ENCODE measurements at regions not wholly inside any gene's neighbourhood (a gene's known extent, or its start where the extent isn't known, plus 50 kb on each side); places are given as distances from the start of the nearest gene placed in this dataset.

GRCh38 chr12:42701084-42701483, 111.5 kb upstream of the PRICKLE1 start:
- Histone ChIP-seq H2AFZ (ENCODE audit: low read length) (no peak overlapping the region), H2BK5ac (ENCODE audit: insufficient read length, low read length) (no peak overlapping the region), H3K23me2 (ENCODE audit: insufficient read length, low read depth, low read length, poor library complexity, severe bottlenecking) (no peaks in the 10 kb centered on the region), H3K14ac (ENCODE audit: insufficient read depth, low read length) (no peak overlapping the region), H3K9ac (ENCODE audit: extremely low read depth, insufficient read length, low read length) (no peak overlapping the region), H3K4ac (ENCODE audit: low read depth, low read length) (no peak overlapping the region), H3K4me1 (ENCODE audit: insufficient read depth, low read length) (no peaks in the 10 kb centered on the region), H4K91ac (ENCODE audit: insufficient read length, low read depth, low read length) (no peak overlapping the region), H3K18ac (ENCODE audit: insufficient read length, low read depth, low read length) (no peak overlapping the region), H3K27me3 (ENCODE audit: insufficient read depth, low read length) (no peaks in the 10 kb centered on the region), H4K5ac (ENCODE audit: insufficient read length, low read depth, low read length) (no peak overlapping the region), H3K56ac (ENCODE audit: insufficient read length, low read depth, low read length) (no peak overlapping the region), H3K4me2 (ENCODE audit: insufficient read depth, insufficient read length, low read length) (no peak overlapping the region), H2BK120ac (ENCODE audit: low read depth, low read length, poor library complexity, severe bottlenecking) (no peak overlapping the region), H2BK15ac (ENCODE audit: low read depth, low read length) (no peak overlapping the region), H3T11ph (ENCODE audit: low read length) (no peak overlapping the region), H3K79me2 (ENCODE audit: insufficient read depth, low read length) (no peaks in the 10 kb centered on the region), H2BK20ac (ENCODE audit: low read depth, low read length, poor library complexity, severe bottlenecking) (no peak overlapping the region), H4K8ac (replicated peaks; ENCODE audit: insufficient read length, low read depth, low read length) (no peak overlapping the region), H3K9me3 (ENCODE audit: control insufficient read depth, low read depth, low read length) (no peaks in the 10 kb centered on the region), H2BK12ac (ENCODE audit: insufficient read length, low read depth, low read length) (no peak overlapping the region), H3K27ac (ENCODE audit: insufficient read length, low read depth, low read length) (no peak overlapping the region), H4K20me1 (ENCODE audit: control insufficient read depth, insufficient read depth, insufficient read length) (no peaks in the 10 kb centered on the region), H3K23ac (ENCODE audit: insufficient read length, low read depth, low read length) (no peak overlapping the region), H2AK5ac (ENCODE audit: insufficient read length, low read length) (no peak overlapping the region), H3K79me1 (ENCODE audit: insufficient read depth, low read depth, low read length, poor library complexity, severe bottlenecking) (no peaks in the 10 kb centered on the region)
- Mint-ChIP-seq H3K27me3 (ENCODE audit: low read depth) (no peaks in the 10 kb centered on the region; the same call in 1 of the 2 replicates), H3K9me3 (no peaks in the 10 kb centered on the region), H3K4me1 (peaks cover 0 to 3% of the 10 kb centered on the region in 2 experiments; a peak in 2 of 4 replicates), H3K27ac (no peak overlapping the region), H3K36me3 (ENCODE audit: insufficient read depth in 1 of 3, low read depth in 3 of 3) (no peaks in the 10 kb centered on the region; a peak in 1 of 7 replicates), H3K4me3 (no peak overlapping the region)
- TF ChIP-seq CTCF (conservative IDR thresholded peaks at IDR 0.05), result no peak
- DNase-seq, result no peak
- WGBS (ENCODE audit: extremely low coverage, insufficient read length, low lambda C conversion rate), result no CpG with 5 or more reads among the region's 3 CpGs
